Keratinocyte (primary cell): ENCODE measurements at regions not wholly inside any gene's neighbourhood (a gene's known extent, or its start where the extent isn't known, plus 50 kb on each side); places are given as distances from the start of the nearest gene placed in this dataset.
"Not testable (repeated sequence)": the region's sequence is repeated elsewhere in the genome, so short reads cannot be mapped to it uniquely, and the experiment has no call there.

Source experiments
- EZH2 ChIP-seq: IDR thresholded peaks from one replicate; pipeline ENCODE4 v1.6.1; 2012; ENCODE audit warnings: inconsistent platforms, mild to moderate bottlenecking, low read length, moderate library complexity
- TF ChIP-seq, protein P1 (sequence below), 3 experiments: IDR thresholded peaks in 1 of 3; conservative IDR thresholded peaks in 1 of 3; optimal IDR thresholded peaks in 1 of 3; 2 replicates in 2 of 3; 3 replicates in 1 of 3; pipeline versions ENCODE3 to v1.5.1; 2011; ENCODE audit warnings: low read length in 3 of 3, mild to moderate bottlenecking in 3 of 3, moderate library complexity in 2 of 3, control low read depth in 1 of 3, inconsistent platforms in 1 of 3; ENCODE audit not compliant: insufficient read depth in 2 of 3; ENCODE audit errors: extremely low read depth in 1 of 3

DNA sequence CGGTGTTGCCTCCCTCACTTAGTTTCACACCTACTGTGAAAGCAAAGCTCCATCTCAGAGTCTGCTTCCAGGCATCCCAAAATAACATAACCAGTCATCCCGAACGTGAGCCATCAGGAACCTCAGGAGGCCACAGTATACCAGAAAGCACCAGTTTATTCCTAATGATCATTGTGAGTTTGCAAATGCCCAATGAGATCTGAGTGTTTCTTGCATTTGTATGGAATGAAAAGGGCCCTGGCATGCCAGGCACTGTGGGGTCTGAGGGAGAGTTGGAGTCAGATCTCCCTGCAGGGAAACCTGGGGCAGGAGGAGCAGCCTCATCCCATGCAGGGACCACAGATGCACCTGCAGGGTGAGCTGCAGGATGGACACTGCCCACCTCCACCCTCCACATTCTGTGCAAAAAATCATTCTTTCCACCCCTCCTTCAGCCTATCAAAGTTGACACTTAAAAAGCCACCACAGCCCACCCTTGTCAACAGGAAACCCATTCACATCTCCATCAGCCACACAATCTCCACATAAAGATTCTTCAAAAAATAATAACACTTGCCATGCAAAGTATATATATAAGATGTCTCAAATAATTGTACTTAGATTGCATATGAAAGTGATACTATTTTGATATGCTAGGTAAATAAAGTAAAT is 112.3 kb downstream of the GGTLC2 start:
- TF ChIP-seq, protein P1, sequence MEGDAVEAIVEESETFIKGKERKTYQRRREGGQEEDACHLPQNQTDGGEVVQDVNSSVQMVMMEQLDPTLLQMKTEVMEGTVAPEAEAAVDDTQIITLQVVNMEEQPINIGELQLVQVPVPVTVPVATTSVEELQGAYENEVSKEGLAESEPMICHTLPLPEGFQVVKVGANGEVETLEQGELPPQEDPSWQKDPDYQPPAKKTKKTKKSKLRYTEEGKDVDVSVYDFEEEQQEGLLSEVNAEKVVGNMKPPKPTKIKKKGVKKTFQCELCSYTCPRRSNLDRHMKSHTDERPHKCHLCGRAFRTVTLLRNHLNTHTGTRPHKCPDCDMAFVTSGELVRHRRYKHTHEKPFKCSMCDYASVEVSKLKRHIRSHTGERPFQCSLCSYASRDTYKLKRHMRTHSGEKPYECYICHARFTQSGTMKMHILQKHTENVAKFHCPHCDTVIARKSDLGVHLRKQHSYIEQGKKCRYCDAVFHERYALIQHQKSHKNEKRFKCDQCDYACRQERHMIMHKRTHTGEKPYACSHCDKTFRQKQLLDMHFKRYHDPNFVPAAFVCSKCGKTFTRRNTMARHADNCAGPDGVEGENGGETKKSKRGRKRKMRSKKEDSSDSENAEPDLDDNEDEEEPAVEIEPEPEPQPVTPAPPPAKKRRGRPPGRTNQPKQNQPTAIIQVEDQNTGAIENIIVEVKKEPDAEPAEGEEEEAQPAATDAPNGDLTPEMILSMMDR (optimal IDR thresholded peaks at IDR 0.05 in 1 of 3, IDR thresholded peaks at IDR 0.05 in 1 of 3, conservative IDR thresholded peaks at IDR 0.05 in 1 of 3; ENCODE audit: extremely low read depth in 1 of 3, insufficient read depth in 2 of 3, low read length in 3 of 3) = not testable (repeated sequence)
- not testable (repeated sequence) for TF ChIP-seq EZH2
